ENCODE measurements at regions not wholly inside any gene's neighbourhood (a gene's known extent, or its start where the extent isn't known, plus 50 kb on each side); places are given as distances from the start of the nearest gene placed in this dataset.

- TF ChIP-seq CTCF (IDR thresholded peaks at IDR 0.05; ENCODE audit: low read length) (no peak), EZH2phosphoT487 (IDR thresholded peaks at IDR 0.05; ENCODE audit: low read length) (no peak)
These were observed 75.4 kb upstream of the SHB start for GRCh38 chr9:38144421-38144820.

All from MM.1S (cell line).